ENCODE measurements at regions not wholly inside any gene's neighbourhood (a gene's known extent, or its start where the extent isn't known, plus 50 kb on each side); places are given as distances from the start of the nearest gene placed in this dataset.

DNA sequence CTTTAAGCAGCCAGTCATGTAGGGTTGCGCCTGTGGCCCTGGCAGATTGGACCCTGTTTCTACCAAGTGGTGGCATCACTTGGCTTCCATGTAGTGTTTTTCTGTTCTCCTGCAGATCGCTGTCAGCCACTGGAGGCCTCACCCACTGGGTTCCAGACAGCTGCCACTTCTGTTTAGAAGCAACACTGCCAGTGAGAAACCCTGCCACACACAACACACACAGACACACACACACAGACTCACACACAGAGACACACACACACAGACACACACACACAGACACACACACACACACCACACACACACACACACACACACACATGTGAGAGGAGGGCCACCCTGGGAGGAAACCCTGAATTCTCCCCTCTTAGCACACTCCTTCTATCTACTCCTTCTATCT lies 51.8 kb downstream of the UTRN start:
- ChIA-PET POLR2A (no interaction called here), CTCF (no interaction called here)
- intact Hi-C loops (cut with micrococcal nuclease; ENCODE audit: unreplicated experiment) = no loop called here
- Histone ChIP-seq H3K4me3 (ENCODE audit: low read depth in 2 of 2, low read length in 2 of 2) (no peak overlapping the region), H3K4me1 (ENCODE audit: control insufficient read depth, insufficient read depth, low read length) (peaks cover 23% of the 10 kb centered on the region), H3K27ac (ENCODE audit: low read length) (no peak overlapping the region), H3K9me3 (ENCODE audit: control insufficient read depth, insufficient read depth, low read depth, low read length) (no peaks in the 10 kb centered on the region), H3K36me3 (ENCODE audit: control insufficient read depth, insufficient read depth, low read length) (no peaks in the 10 kb centered on the region), H3K27me3 (ENCODE audit: control insufficient read depth, insufficient read depth, low read length) (no peaks in the 10 kb centered on the region)
- no peak for DNase-seq (ENCODE audit: low read depth, low spot score)
- in situ Hi-C loops (cut with HindIII; ENCODE audit: low pct_unique_long_range_greater_than_20kb, low sequenced_read_pairs) = no loop called here
- no TSS peak for BruUV-seq (replicated peaks)
- TF ChIP-seq, protein P1, sequence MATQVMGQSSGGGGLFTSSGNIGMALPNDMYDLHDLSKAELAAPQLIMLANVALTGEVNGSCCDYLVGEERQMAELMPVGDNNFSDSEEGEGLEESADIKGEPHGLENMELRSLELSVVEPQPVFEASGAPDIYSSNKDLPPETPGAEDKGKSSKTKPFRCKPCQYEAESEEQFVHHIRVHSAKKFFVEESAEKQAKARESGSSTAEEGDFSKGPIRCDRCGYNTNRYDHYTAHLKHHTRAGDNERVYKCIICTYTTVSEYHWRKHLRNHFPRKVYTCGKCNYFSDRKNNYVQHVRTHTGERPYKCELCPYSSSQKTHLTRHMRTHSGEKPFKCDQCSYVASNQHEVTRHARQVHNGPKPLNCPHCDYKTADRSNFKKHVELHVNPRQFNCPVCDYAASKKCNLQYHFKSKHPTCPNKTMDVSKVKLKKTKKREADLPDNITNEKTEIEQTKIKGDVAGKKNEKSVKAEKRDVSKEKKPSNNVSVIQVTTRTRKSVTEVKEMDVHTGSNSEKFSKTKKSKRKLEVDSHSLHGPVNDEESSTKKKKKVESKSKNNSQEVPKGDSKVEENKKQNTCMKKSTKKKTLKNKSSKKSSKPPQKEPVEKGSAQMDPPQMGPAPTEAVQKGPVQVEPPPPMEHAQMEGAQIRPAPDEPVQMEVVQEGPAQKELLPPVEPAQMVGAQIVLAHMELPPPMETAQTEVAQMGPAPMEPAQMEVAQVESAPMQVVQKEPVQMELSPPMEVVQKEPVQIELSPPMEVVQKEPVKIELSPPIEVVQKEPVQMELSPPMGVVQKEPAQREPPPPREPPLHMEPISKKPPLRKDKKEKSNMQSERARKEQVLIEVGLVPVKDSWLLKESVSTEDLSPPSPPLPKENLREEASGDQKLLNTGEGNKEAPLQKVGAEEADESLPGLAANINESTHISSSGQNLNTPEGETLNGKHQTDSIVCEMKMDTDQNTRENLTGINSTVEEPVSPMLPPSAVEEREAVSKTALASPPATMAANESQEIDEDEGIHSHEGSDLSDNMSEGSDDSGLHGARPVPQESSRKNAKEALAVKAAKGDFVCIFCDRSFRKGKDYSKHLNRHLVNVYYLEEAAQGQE (IDR thresholded peaks at IDR 0.05; ENCODE audit: insufficient read depth in 1 of 2, low read depth in 2 of 2, low read length in 1 of 2) = no peak
- TF ChIP-seq, protein P2, sequence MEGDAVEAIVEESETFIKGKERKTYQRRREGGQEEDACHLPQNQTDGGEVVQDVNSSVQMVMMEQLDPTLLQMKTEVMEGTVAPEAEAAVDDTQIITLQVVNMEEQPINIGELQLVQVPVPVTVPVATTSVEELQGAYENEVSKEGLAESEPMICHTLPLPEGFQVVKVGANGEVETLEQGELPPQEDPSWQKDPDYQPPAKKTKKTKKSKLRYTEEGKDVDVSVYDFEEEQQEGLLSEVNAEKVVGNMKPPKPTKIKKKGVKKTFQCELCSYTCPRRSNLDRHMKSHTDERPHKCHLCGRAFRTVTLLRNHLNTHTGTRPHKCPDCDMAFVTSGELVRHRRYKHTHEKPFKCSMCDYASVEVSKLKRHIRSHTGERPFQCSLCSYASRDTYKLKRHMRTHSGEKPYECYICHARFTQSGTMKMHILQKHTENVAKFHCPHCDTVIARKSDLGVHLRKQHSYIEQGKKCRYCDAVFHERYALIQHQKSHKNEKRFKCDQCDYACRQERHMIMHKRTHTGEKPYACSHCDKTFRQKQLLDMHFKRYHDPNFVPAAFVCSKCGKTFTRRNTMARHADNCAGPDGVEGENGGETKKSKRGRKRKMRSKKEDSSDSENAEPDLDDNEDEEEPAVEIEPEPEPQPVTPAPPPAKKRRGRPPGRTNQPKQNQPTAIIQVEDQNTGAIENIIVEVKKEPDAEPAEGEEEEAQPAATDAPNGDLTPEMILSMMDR (IDR thresholded peaks at IDR 0.05) = no peak
- no peak for TF ChIP-seq SIN3A (IDR thresholded peaks at IDR 0.05; ENCODE audit: borderline replicate concordance, insufficient read depth, low read depth, low read length)
- TF ChIP-seq TCF7L2 (IDR thresholded peaks at IDR 0.05; ENCODE audit: low read depth, low read length) = no peak
- no peak for TF ChIP-seq POLR2AphosphoS5 (IDR thresholded peaks at IDR 0.05; ENCODE audit: low read depth, low read length)
- no peak for ATAC-seq

DNA sequence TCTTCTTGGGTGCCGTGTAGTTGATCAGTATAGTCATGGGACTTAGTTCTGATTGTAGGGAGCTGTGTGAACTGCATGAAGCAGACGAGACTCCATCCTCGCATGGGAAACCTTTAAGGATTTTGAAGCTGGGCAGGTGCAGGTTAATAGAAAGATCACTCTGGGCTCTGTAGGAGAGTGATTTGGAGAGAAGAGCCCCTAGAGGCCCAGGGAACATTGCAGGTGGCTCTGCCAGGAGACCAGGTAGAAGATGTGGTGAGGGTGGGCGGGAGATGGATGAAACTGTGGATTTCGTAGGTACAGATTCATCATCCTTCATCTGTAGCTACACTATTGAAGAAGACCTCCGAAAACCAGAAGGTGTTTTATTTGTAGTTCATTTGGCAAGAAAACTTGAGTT lies 53.3 kb downstream of the UTRN start:
- in situ Hi-C loops (cut with HindIII; ENCODE audit: low pct_unique_long_range_greater_than_20kb, low sequenced_read_pairs) = no loop called here
- H3K4me3 ChIP-seq (ENCODE audit: low read depth in 2 of 2, low read length in 2 of 2) = no peak overlapping the region
- no peaks in the 10 kb centered on the region for H3K36me3 ChIP-seq (ENCODE audit: control insufficient read depth, insufficient read depth, low read length)
- intact Hi-C loops (cut with micrococcal nuclease; ENCODE audit: unreplicated experiment) = no loop called here
- H3K27ac ChIP-seq (ENCODE audit: low read length) = no peak overlapping the region
- ATAC-seq (no peak), DNase-seq (ENCODE audit: low read depth, low spot score) (no peak)
- no TSS peak for BruUV-seq (replicated peaks)
- H3K9me3 ChIP-seq (ENCODE audit: control insufficient read depth, insufficient read depth, low read depth, low read length) = no peaks in the 10 kb centered on the region
- POLR2A ChIA-PET = no interaction called here
- CTCF ChIA-PET = no interaction called here
- H3K27me3 ChIP-seq (ENCODE audit: control insufficient read depth, insufficient read depth, low read length) = no peaks in the 10 kb centered on the region
- peaks cover 30% of the 10 kb centered on the region for H3K4me1 ChIP-seq (ENCODE audit: control insufficient read depth, insufficient read depth, low read length)
- TF ChIP-seq, protein P2 (IDR thresholded peaks at IDR 0.05) = peak; percentile 17; the same call in 1 of the 2 replicates
- no peak for TF ChIP-seq TCF7L2 (IDR thresholded peaks at IDR 0.05; ENCODE audit: low read depth, low read length)
